IMR-90 (cell line): ENCODE measurements at regions not wholly inside any gene's neighbourhood (a gene's known extent, or its start where the extent isn't known, plus 50 kb on each side); places are given as distances from the start of the nearest gene placed in this dataset.

Experiments used
- ATAC-seq: fragments of 200-7000 bp; cut with Tn5 transposase; 2 replicates; pipeline ENCODE4 v1.9.1; 2020; ENCODE audit warnings: low read depth, mild to moderate bottlenecking, moderate library complexity
- BruUV-seq: library from RNA; stranded (reverse); fragments of 400-500 nt; replicated peaks from 2 replicates; lab custom pipeline; 2021; lab: Mats Ljungman, UMichigan
- CTCF ChIA-PET: fragments of 300-600 bp; formaldehyde crosslinking; extraction: SDS; loops from one replicate; lab custom pipeline; 2021; ENCODE audit warnings: antibody characterized with exemption; lab: Yijun Ruan, JAX
- POLR2A ChIA-PET: fragments of 300-600 bp; sonication (Branson Sonifier 250); formaldehyde crosslinking; loops from one replicate; lab custom pipeline; 2022; ENCODE audit warnings: antibody characterized with exemption; ENCODE audit not compliant: unreplicated experiment; lab: Charles Lee
- DNase-seq: peaks from one replicate; pipeline ENCODE4 v3.0.0; 2013
- H2AFZ ChIP-seq: replicated peaks from 2 replicates; pipeline ENCODE3; 2013; ENCODE audit warnings: low read length, mild to moderate bottlenecking; ENCODE audit not compliant: poor library complexity
- H2AK5ac ChIP-seq: 2 replicates; pipeline ENCODE4 v1.6.1; 2013; ENCODE audit warnings: low read depth, low read length, inconsistent platforms
- H2AK9ac ChIP-seq: replicated peaks from 2 replicates; pipeline ENCODE3; 2013; ENCODE audit warnings: mild to moderate bottlenecking, low read depth, low read length, moderate library complexity; ENCODE audit not compliant: poor library complexity
- H2BK120ac ChIP-seq: 2 replicates; pipeline ENCODE4 v1.6.1; 2013; ENCODE audit warnings: low read depth, low read length, inconsistent platforms
- H2BK15ac ChIP-seq: 3 replicates; pipeline ENCODE4 v1.6.1; 2013; ENCODE audit warnings: low read depth, low read length, inconsistent platforms
- H2BK20ac ChIP-seq: 2 replicates; pipeline ENCODE4 v1.6.1; 2013; ENCODE audit warnings: low read depth, mild to moderate bottlenecking, inconsistent platforms, low read length, moderate library complexity
- H2BK5ac ChIP-seq: 2 replicates; pipeline ENCODE4 v1.6.1; 2013; ENCODE audit warnings: mild to moderate bottlenecking, low read depth, low read length, inconsistent platforms; ENCODE audit not compliant: poor library complexity, severe bottlenecking
- H3K14ac ChIP-seq: replicated peaks from 2 replicates; pipeline ENCODE4 v1.6.1; 2013; ENCODE audit warnings: low read depth, low read length, inconsistent platforms
- H3K18ac ChIP-seq: 2 replicates; pipeline ENCODE4 v1.6.1; 2013; ENCODE audit warnings: low read depth, low read length, control low read depth
- H3K23ac ChIP-seq: 2 replicates; pipeline ENCODE4 v1.6.1; 2013; ENCODE audit warnings: low read depth, low read length, inconsistent platforms
- H3K27ac ChIP-seq: 2 replicates; pipeline ENCODE4 v1.5.1; 2013; ENCODE audit warnings: mild to moderate bottlenecking, control low read depth, low read length; ENCODE audit not compliant: insufficient read depth
- H3K27me3 ChIP-seq: 2 replicates; pipeline ENCODE4 v1.6.1; 2013; ENCODE audit warnings: low read length; ENCODE audit not compliant: control insufficient read depth, insufficient read depth
- H3K36me3 ChIP-seq: 2 replicates; pipeline ENCODE4 v1.6.1; 2013; ENCODE audit warnings: low read length, mixed read lengths; ENCODE audit not compliant: control insufficient read depth, insufficient read depth
- H3K4ac ChIP-seq: 2 replicates; pipeline ENCODE4 v1.6.1; 2013; ENCODE audit warnings: low read depth, low read length, inconsistent platforms
- H3K4me1 ChIP-seq: 2 replicates; pipeline ENCODE4 v1.6.1; 2013; ENCODE audit warnings: low read length, mixed read lengths; ENCODE audit not compliant: control insufficient read depth, insufficient read depth
- H3K4me2 ChIP-seq: 2 replicates; pipeline ENCODE4 v1.6.1; 2013; ENCODE audit warnings: low read depth, mild to moderate bottlenecking, control low read depth, low read length, moderate library complexity
- H3K4me3 ChIP-seq: 2 replicates; pipeline ENCODE4 v1.5.1; 2013; ENCODE audit warnings: low read depth, mild to moderate bottlenecking, control low read depth, low read length, moderate library complexity; ENCODE audit not compliant: insufficient read depth
- H3K56ac ChIP-seq: 2 replicates; pipeline ENCODE4 v1.6.1; 2013; ENCODE audit warnings: low read length, inconsistent platforms; ENCODE audit not compliant: insufficient read depth; ENCODE audit errors: extremely low read depth
- H3K79me1 ChIP-seq, 2 experiments: 2 replicates each; pipeline ENCODE4 v1.6.1; 2013; ENCODE audit warnings: low read length in 2 of 2, inconsistent platforms in 1 of 2, low read depth in 1 of 2
- H3K9ac ChIP-seq: 2 replicates; pipeline ENCODE4 v1.6.1; 2013; ENCODE audit warnings: low read depth, low read length, control low read depth
- H3K9me1 ChIP-seq: 2 replicates; pipeline ENCODE4 v1.6.1; 2013; ENCODE audit warnings: low read length, inconsistent platforms; ENCODE audit not compliant: insufficient read depth
- H3K9me3 ChIP-seq: 2 replicates; pipeline ENCODE4 v1.6.1; 2013; ENCODE audit warnings: low read length; ENCODE audit not compliant: control insufficient read depth, insufficient read depth
- H4K20me1 ChIP-seq: 2 replicates; pipeline ENCODE4 v1.6.1; 2013; ENCODE audit warnings: low read length, inconsistent platforms; ENCODE audit not compliant: insufficient read depth
- H4K5ac ChIP-seq: 2 replicates; pipeline ENCODE4 v1.6.1; 2013; ENCODE audit warnings: mild to moderate bottlenecking, low read depth, low read length, control low read depth
- H4K8ac ChIP-seq, 2 experiments: 2 replicates each; pipeline ENCODE4 v1.6.1; 2013; ENCODE audit warnings: low read depth in 2 of 2, low read length in 2 of 2, control low read depth in 1 of 2, inconsistent platforms in 1 of 2
- H4K91ac ChIP-seq: 2 replicates; pipeline ENCODE4 v1.6.1; 2013; ENCODE audit warnings: low read depth, low read length, inconsistent platforms; ENCODE audit not compliant: insufficient read depth
- BHLHE40 ChIP-seq: fragments of 150-350 bp; IDR thresholded peaks from 2 replicates; pipeline ENCODE4 v1.6.1; 2016; ENCODE audit warnings: mild to moderate bottlenecking, low read depth, low read length
- CEBPB ChIP-seq: IDR thresholded peaks from 2 replicates; pipeline ENCODE4 v1.6.1; 2012; ENCODE audit warnings: low read depth, low read length, improper control_type of control experiment
- CHD1 ChIP-seq: IDR thresholded peaks from 2 replicates; pipeline ENCODE4 v1.6.1; 2012; ENCODE audit warnings: low read depth, low read length, improper control_type of control experiment
- CTCF ChIP-seq: conservative IDR thresholded peaks from 2 replicates; pipeline ENCODE4 v1.5.1; 2012; ENCODE audit warnings: mild to moderate bottlenecking, low read depth, low read length, improper control_type of control experiment
- ELK1 ChIP-seq: fragments of 150-350 bp; IDR thresholded peaks from 2 replicates; pipeline ENCODE4 v1.6.1; 2016; ENCODE audit warnings: low read depth, mild to moderate bottlenecking, low read length, moderate library complexity, borderline replicate concordance
- FOS ChIP-seq: fragments of 150-350 bp; IDR thresholded peaks from 2 replicates; pipeline ENCODE4 v1.6.1; 2016; ENCODE audit warnings: low read depth, low read length
- MAFK ChIP-seq: IDR thresholded peaks from 2 replicates; pipeline ENCODE4 v1.6.1; 2012; ENCODE audit warnings: low read depth, low read length, improper control_type of control experiment
- MAZ ChIP-seq: IDR thresholded peaks from 2 replicates; pipeline ENCODE4 v1.6.1; 2012; ENCODE audit warnings: low read depth, mild to moderate bottlenecking, low read length, improper control_type of control experiment, moderate library complexity, borderline replicate concordance
- MXI1 ChIP-seq: IDR thresholded peaks from 2 replicates; pipeline ENCODE4 v1.6.1; 2012; ENCODE audit warnings: low read depth, mild to moderate bottlenecking, low read length, moderate library complexity, borderline replicate concordance
- NFE2L2 ChIP-seq: fragments of 150-350 bp; IDR thresholded peaks from 2 replicates; pipeline ENCODE4 v1.6.1; 2016; ENCODE audit warnings: low read depth, mild to moderate bottlenecking, low read length
- POLR2A ChIP-seq: IDR thresholded peaks from 2 replicates; pipeline ENCODE4 v1.6.1; 2012; ENCODE audit warnings: mild to moderate bottlenecking, low read depth, low read length
- RAD21 ChIP-seq: IDR thresholded peaks from 2 replicates; pipeline ENCODE4 v1.6.1; 2012; ENCODE audit warnings: low read length, improper control_type of control experiment
- RCOR1 ChIP-seq: IDR thresholded peaks from 2 replicates; pipeline ENCODE4 v1.6.1; 2012; ENCODE audit warnings: mild to moderate bottlenecking, low read length, improper control_type of control experiment; ENCODE audit not compliant: insufficient replicate concordance
- RFX5 ChIP-seq: IDR thresholded peaks from 2 replicates; pipeline ENCODE4 v1.8.0; 2012; ENCODE audit warnings: low read depth, mild to moderate bottlenecking, low read length, moderate library complexity
- SMC3 ChIP-seq: fragments of 150-350 bp; IDR thresholded peaks from 2 replicates; pipeline ENCODE4 v1.6.1; 2016; ENCODE audit warnings: low read depth, mild to moderate bottlenecking, antibody characterized with exemption, low read length, moderate library complexity
- USF2 ChIP-seq: fragments of 150-350 bp; IDR thresholded peaks from 2 replicates; pipeline ENCODE4 v1.6.1; 2017; ENCODE audit warnings: mild to moderate bottlenecking, antibody characterized with exemption, low read length, low read depth
- WGBS, 2 experiments: methylation state at CpG; one replicate each; pipeline versions ENCODE4 v1.1.5 to v1.1.7; 2013; ENCODE audit warnings: missing lambda C conversion rate in 2 of 2; ENCODE audit not compliant: insufficient read length in 1 of 2; ENCODE audit errors: extremely low coverage in 2 of 2; 5-methylcytosine and 5-hydroxymethylcytosine counted together
- dilution Hi-C: fragments of 300-500 bp; cut with HindIII; formaldehyde crosslinking; loops from one replicate; pipeline ENCODE4 v1.14.3; 2018; ENCODE audit warnings: low sequenced_read_pairs; ENCODE audit not compliant: unreplicated experiment
- in situ Hi-C: fragments of 300-500 bp; cut with MboI; formaldehyde crosslinking; loops from 3 replicates; pipeline ENCODE4 v1.14.3; 2019; ENCODE audit warnings: low sequenced_read_pairs, inconsistent platforms, mixed read lengths
- intact Hi-C: fragments of 100-400 bp; cut with micrococcal nuclease; formaldehyde crosslinking; loops from 2 replicates; pipeline ENCODE4 v1.10.0; 2022

GRCh38 chr2:88932686-88933085, 241.2 kb downstream of the RPIA start:
- BruUV-seq = no TSS peak
- no peak overlapping the region for H3K23ac ChIP-seq
- no peak overlapping the region for H2AK9ac ChIP-seq
- H2BK15ac ChIP-seq = no peak overlapping the region
- no peak overlapping the region for H3K4ac ChIP-seq
- H3K14ac ChIP-seq = no peak overlapping the region
- whole genome bisulfite sequencing, 2 experiments = no CpG with 5 or more reads among the region's 3 CpGs
- no peaks in the 10 kb centered on the region for H4K20me1 ChIP-seq
- H3K27me3 ChIP-seq = no peaks in the 10 kb centered on the region
- H2AFZ ChIP-seq = no peak overlapping the region
- ChIA-PET POLR2A (no interaction called here), CTCF (interaction anchor here (1.1 kb wide), 1 partner anchor 59 kb away, joined by 3 read pairs; no protein-coding TSS in a partner anchor)
- no peaks in the 10 kb centered on the region for H3K9me3 ChIP-seq
- TF ChIP-seq USF2 (no peak), SMC3 (no peak), FOS (no peak), MAFK (no peak), ELK1 (no peak), CEBPB (no peak), CTCF (no peak), MAZ (no peak), MXI1 (no peak), RAD21 (no peak), RCOR1 (no peak), CHD1 (no peak), BHLHE40 (no peak), RFX5 (no peak), NFE2L2 (no peak), POLR2A (no peak)
- no peak overlapping the region for H3K4me3 ChIP-seq
- no peak overlapping the region for H3K4me2 ChIP-seq
- in situ Hi-C loops (no loop called here), dilution Hi-C loops (no loop called here), intact Hi-C loops (no loop called here)
- DNase-seq (no peak), ATAC-seq (no peak)
- no peak overlapping the region for H3K27ac ChIP-seq
- H4K5ac ChIP-seq = no peak overlapping the region
- no peaks in the 10 kb centered on the region for H3K79me1 ChIP-seq
- no peak overlapping the region for H2BK120ac ChIP-seq
- H4K8ac ChIP-seq = no peak overlapping the region
- H2BK5ac ChIP-seq = no peak overlapping the region
- H3K36me3 ChIP-seq = no peaks in the 10 kb centered on the region
- no peaks in the 10 kb centered on the region for H3K4me1 ChIP-seq
- H2BK20ac ChIP-seq = no peak overlapping the region
- H3K9ac ChIP-seq = no peak overlapping the region
- no peak overlapping the region for H3K18ac ChIP-seq
- no peak overlapping the region for H2AK5ac ChIP-seq
- H3K56ac ChIP-seq = no peak overlapping the region
- H3K9me1 ChIP-seq = no peaks in the 10 kb centered on the region
- H4K91ac ChIP-seq = no peak overlapping the region
